ENCODE measurements at regions not wholly inside any gene's neighbourhood (a gene's known extent, or its start where the extent isn't known, plus 50 kb on each side); places are given as distances from the start of the nearest gene placed in this dataset.
A peak's percentile ranks its signal among the peaks of the same experiment; 100 is the strongest.

GRCh38 chr12:131370791-131371347, 340.0 kb upstream of the SFSWAP start:
- peak; percentile 29 for DNase-seq (ENCODE audit: low read depth)

GRCh38 chr12:131371401-131372170, 339.3 kb upstream of the SFSWAP start:
- no peak for DNase-seq (ENCODE audit: low read depth)

- no peak for DNase-seq (ENCODE audit: low read depth)
These were observed 338.8 kb upstream of the SFSWAP start for GRCh38 chr12:131372171-131372475.

GRCh38 chr12:131372706-131373195, 338.1 kb upstream of the SFSWAP start:
- no peak for DNase-seq (ENCODE audit: low read depth)

GRCh38 chr12:131375261-131375971, 335.5 kb upstream of the SFSWAP start:
- no peak for DNase-seq (ENCODE audit: low read depth)

GRCh38 chr12:131375972-131376345, 334.9 kb upstream of the SFSWAP start:
- no peak for DNase-seq (ENCODE audit: low read depth)

GRCh38 chr12:131378176-131378842, 332.6 kb upstream of the SFSWAP start:
- DNase-seq (ENCODE audit: low read depth), result no peak

GRCh38 chr12:131378861-131379665, 331.8 kb upstream of the SFSWAP start:
- DNase-seq (ENCODE audit: low read depth), result no peak

- DNase-seq (ENCODE audit: low read depth), result no peak
These were observed 331.2 kb upstream of the SFSWAP start for GRCh38 chr12:131379738-131380137.

- no peak for DNase-seq (ENCODE audit: low read depth)
These were observed 330.5 kb upstream of the SFSWAP start for GRCh38 chr12:131380220-131380964.

GRCh38 chr12:131380965-131381705, 329.8 kb upstream of the SFSWAP start:
- no peak for DNase-seq (ENCODE audit: low read depth)

GRCh38 chr12:131381716-131382430, 329.0 kb upstream of the SFSWAP start:
- DNase-seq (ENCODE audit: low read depth), result no peak

GRCh38 chr12:131383291-131383690, 327.6 kb upstream of the SFSWAP start:
- no peak for DNase-seq (ENCODE audit: low read depth)

GRCh38 chr12:131383741-131384543, 326.9 kb upstream of the SFSWAP start:
- no peak for DNase-seq (ENCODE audit: low read depth)

GRCh38 chr12:131384544-131384855, 326.4 kb upstream of the SFSWAP start:
- no peak for DNase-seq (ENCODE audit: low read depth)

GRCh38 chr12:131385313-131386166, 325.4 kb upstream of the SFSWAP start:
- DNase-seq (ENCODE audit: low read depth), result no peak

- no peak for DNase-seq (ENCODE audit: low read depth)
These were observed 324.7 kb upstream of the SFSWAP start for GRCh38 chr12:131386167-131386521.

- no peak for DNase-seq (ENCODE audit: low read depth)
These were observed 324.1 kb upstream of the SFSWAP start for GRCh38 chr12:131386781-131387180.
